OCI-LY3 (cell line): ENCODE measurements at regions not wholly inside any gene's neighbourhood (a gene's known extent, or its start where the extent isn't known, plus 50 kb on each side); places are given as distances from the start of the nearest gene placed in this dataset.

ENCODE experiments used
- EZH2phosphoT487 ChIP-seq: fragments of 200-600 bp; shearing (Covaris generic); IDR thresholded peaks from 2 replicates; pipeline ENCODE4 v1.6.1; 2018; ENCODE audit warnings: antibody characterized with exemption, mixed run types, low read depth
- TF ChIP-seq, protein P1 (sequence below): fragments of 200-600, 300-600 bp; sonication (generic); IDR thresholded peaks from 2 replicates; pipeline ENCODE4 v1.5.1; 2014; ENCODE audit warnings: antibody characterized with exemption, low read length, low read depth

DNA sequence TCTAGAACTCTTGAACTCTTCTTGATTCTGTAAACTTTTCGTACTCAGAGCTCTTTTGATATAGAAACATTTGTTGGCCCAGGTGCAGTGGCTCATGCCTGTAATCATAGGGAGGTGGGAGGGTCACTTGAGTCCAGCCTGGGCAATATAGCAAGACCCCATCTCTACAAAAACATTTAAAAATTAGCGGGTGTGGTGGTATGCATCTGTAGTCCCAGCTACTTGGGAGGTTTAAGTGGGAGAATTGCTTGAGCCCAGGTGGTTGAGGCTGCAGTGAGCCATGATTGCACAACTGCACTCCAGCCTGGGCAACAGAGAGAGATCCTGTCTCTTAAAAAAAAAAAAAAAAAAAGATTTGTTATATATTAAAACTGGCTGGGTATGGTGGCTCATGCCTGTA, 121.6 kb downstream of the BAMBI start:
- TF ChIP-seq, protein P1, sequence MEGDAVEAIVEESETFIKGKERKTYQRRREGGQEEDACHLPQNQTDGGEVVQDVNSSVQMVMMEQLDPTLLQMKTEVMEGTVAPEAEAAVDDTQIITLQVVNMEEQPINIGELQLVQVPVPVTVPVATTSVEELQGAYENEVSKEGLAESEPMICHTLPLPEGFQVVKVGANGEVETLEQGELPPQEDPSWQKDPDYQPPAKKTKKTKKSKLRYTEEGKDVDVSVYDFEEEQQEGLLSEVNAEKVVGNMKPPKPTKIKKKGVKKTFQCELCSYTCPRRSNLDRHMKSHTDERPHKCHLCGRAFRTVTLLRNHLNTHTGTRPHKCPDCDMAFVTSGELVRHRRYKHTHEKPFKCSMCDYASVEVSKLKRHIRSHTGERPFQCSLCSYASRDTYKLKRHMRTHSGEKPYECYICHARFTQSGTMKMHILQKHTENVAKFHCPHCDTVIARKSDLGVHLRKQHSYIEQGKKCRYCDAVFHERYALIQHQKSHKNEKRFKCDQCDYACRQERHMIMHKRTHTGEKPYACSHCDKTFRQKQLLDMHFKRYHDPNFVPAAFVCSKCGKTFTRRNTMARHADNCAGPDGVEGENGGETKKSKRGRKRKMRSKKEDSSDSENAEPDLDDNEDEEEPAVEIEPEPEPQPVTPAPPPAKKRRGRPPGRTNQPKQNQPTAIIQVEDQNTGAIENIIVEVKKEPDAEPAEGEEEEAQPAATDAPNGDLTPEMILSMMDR, result no peak
- TF ChIP-seq EZH2phosphoT487, result no peak
